ENCODE measurements at regions not wholly inside any gene's neighbourhood (a gene's known extent, or its start where the extent isn't known, plus 50 kb on each side); places are given as distances from the start of the nearest gene placed in this dataset.

DNA sequence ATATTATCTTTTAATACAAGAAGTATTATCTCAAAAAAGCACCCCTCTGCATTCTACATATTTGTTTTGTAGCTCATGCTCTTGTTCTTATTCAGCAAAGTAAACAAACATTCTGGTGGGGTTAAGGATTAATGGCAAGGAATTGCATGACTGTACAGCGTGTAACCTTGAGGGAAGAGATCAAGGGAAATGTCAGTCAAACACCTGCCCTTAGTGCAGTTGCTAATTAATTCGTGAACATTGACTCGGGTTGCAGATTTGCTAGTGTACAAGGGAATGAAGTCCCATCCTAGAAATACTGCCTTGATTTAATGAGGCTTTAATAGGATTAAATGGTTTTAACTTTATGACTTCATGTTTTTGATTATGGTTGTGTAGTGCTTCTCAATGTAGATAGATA, 1758.1 kb downstream of the MAT2B start:
- no peak for DNase-seq

GRCh38 chr5:165266939-165267338, 1761.5 kb downstream of the MAT2B start:
- no peak for DNase-seq

- no peak for DNase-seq
Measured at GRCh38 chr5:165272436-165272835, 1767.0 kb downstream of the MAT2B start.

DNA sequence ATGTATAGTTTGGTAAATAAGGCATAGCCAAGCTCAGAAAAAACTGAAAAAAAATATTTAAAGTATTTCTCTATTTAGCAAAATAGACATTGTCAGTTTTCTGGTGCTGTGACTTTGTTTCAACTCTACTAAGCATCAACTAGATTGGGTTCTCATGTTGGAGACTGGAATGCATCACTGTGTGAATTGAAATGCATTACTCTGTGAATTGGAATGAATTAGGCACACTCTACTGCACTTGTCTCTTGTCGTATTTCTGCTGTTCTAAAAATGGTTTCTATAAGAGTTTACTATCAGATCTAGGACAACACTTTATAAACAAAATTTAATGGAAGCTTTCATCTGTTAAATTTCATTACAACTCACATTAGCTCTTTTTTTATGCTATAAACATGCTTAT, 1772.2 kb downstream of the MAT2B start:
- no peak for DNase-seq

DNA sequence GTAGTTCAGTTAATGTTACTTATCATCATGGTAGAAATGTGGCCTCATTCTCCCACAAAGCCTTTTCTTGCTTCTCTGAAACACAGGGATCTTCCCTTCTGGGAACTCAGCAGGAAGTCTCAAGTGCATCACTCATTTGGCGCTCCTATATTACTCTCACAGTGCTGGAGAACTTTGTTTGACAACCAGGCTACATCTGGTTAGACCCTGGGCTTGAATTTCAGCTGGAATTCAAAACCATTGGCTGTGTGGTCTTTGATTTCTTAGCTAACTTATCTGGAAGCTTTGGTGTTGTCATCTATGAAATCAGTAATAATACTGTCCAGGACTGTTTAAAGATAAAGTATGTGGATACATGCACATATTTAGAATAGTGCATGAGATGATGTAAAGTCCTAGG, 1777.1 kb downstream of the MAT2B start:
- DNase-seq = no peak

DNA sequence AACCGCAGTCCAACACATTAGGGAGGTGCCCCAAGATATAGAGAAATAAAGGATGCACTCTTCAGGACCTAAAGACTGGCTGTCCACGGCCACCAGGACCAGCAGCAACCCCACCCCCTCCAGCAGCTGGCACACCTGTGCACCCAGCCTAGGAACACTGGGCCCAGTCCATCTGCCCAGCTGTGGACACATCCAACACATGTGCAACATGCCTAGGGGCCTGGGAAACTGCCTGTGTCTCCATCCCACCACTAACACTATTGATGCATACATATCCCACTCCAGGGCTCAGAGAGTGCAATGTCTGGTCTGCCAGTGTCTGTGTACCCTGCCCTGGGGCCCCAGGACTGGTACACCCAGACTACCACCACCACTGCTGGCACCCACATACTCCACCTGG, 1781.3 kb downstream of the MAT2B start:
- no peak for DNase-seq

DNA sequence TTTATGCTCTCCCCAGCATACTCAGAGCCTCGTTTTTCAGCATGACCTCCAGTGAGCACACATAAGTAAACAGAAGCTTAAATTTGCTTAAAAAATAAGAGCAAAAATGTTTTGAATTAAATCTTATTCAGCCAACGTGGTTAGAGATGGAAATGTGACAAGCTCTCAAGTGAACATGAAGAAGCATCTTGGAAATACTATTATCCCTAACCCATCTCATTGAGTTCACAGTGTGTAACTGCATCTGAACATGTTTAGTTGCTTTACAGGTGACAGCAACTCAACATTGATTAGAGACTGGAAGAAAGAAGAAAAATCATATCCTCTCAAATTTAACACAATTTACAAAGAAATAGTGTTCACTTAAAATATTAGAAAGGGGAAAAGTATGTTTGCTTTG, 1785.1 kb downstream of the MAT2B start:
- no peak for DNase-seq

GRCh38 chr5:165296401-165297130, 1791.1 kb downstream of the MAT2B start:
- DNase-seq = no peak

DNA sequence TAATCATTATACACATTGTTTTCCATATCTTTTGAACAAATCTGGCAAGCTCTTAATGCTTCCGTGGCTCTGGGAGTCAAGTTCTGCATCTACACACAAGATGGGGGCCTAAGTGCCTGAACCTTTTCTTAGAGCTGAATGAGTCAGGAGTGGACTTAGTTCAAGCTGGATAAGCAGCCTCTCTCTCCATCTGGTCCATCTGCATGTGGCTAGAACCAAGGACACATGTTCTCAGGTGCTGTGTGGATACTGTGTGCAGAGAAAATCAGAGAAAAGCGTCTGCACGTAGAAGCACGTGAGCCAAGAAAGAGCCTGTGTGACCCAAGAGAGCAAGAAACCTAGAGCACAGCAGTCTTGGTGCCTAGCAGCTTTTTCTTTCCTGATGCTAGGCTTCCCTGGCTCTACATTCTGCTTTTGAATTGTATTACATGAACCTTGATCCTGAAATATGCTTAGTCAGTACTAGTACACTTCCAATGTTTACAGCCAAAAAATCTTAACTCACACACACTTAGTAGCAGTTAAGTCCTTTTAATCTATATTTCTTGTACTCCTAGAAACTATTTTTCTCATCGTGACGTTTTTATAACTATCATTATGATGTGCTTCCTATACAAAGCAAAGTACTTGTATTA, 1798.9 kb downstream of the MAT2B start:
- no peak for DNase-seq

DNA sequence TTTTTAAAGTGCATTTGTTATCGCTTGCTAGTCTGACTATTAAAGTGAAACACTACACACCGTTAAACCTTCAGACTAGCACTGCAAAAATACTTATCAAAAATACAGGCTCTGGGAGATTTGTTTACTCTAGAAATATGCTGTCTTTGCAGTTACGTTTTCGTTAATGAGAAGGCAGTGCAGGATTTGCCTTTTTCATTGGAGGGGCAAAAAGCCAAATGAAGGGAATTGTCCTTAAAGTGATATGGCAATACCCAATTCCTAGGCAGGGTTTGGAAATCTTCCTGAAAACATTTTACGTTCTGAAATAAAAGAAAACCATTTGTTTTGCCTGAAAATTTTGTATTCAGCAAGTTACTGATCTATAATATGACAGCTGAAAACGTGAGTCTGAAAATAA, 1800.2 kb downstream of the MAT2B start:
- no peak for DNase-seq

- no peak for DNase-seq
Measured at GRCh38 chr5:165309446-165309845, 1804.0 kb downstream of the MAT2B start.

- no peak for DNase-seq
Measured at GRCh38 chr5:165310031-165310430, 1804.6 kb downstream of the MAT2B start.

- no peak for DNase-seq
Measured at GRCh38 chr5:165321912-165322311, 1816.5 kb downstream of the MAT2B start.

DNA sequence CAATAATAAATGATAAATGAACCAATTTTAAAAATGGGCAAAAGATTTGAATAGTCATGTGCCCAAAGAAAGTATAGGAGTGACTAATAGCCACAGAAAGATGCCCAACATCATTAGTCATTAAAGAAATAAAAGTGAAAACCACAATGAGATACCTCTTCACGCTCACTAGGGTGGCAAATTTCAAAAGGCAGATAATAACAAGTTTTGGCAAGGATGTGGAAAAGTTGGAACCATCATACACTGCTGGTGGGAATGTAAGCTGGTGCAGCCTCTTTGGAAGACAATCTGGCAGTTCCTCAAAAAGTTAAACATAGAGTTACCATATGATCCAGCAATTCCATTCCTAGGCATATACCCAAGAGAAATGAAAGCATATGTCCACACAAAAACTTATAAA, 1819.8 kb downstream of the MAT2B start:
- no peak for DNase-seq

DNA sequence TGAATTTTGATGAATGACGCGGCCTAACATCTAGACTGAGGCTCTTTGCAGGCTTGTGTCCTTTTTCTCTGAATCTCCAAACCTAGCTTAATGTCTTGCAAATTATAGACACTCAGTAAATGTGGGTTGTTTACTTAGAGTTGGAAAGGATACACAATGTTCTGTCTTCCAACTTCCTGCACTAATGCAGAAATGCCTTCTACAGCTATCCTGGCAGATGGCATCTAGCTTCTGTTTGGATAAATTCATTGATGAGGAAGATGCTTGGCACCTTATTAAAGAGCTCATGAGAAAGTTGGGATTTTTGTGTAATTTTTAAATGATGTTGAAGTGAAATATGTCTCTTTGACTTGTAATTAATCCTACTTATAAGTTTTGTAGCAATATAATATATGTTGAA, 1822.2 kb downstream of the MAT2B start:
- no peak for DNase-seq

DNA sequence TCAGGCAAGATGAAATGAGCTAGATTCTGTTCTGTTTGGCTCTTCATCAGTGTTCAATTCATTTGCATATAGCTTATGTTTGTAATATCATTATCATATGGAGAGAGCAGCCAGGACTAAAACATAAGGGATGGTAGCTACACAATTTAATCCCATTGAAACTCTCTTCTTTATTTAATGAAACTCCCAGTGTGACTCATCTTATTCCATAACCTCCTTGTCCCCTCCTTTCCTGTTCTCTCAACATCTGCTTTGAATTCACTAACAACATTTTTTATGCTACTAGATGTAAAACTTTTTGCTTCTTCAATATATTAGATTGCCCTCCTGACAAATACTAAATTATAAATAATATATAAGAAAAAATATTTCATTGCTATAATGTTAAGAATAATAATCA, 1823.4 kb downstream of the MAT2B start:
- no peak for DNase-seq

DNA sequence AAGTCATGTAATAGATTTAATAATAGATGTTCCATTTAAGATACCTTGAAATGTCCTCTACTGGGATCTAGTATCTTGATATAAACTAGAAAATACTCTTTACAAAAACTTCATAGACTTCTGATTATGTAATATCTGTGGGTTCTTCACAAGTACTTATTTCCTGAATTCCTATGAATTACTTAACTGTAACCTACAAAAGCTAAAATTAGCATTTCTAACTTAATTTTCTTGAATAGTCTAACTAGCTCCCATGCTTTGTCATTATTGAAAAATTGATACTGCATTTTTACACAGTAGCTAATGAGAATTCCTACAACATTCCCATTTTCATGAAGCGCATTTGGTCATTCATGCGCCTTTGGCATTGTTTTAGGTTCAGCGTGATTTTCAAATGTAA, 1828.2 kb downstream of the MAT2B start:
- no peak for DNase-seq

DNA sequence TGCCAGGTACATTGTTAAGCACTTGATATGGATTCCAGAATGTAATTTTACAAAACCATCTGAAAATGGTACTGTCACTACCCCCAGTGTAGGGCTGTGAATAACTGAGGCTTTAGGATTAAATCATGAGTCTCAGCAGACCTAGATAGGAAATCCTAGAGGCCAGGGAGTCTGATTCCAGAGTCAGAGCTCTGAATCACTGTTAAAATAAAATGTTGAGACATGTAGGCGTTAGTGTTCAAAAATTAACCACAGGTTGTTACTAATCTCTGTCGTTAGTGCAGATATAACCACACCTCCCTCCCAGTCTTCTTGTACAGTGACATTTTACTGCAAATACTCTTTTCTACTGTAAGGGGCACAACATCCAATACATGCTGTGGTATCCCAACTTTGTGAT, 1828.8 kb downstream of the MAT2B start:
- DNase-seq = no peak

DNA sequence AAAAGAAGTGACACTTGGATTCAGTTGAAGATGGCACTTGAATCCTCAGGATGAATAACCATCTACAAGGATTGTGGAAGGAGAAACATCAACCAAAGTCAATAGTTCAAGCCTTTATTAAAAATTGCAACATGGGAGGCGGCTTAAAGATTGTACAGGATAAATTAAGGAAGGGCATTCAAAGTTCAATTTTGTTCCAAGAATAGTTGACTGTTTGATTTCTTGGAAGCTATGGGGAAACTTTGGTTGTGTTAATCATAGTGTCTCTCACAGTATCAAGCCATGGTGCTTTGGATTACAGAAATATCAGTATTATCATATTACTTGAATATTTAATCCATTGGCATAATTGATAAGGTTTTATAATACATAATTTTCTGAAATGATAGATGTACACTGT, 1844.3 kb downstream of the MAT2B start:
- DNase-seq = no peak

GRCh38 chr5:165351342-165351741, 1845.9 kb downstream of the MAT2B start:
- DNase-seq = no peak

DNA sequence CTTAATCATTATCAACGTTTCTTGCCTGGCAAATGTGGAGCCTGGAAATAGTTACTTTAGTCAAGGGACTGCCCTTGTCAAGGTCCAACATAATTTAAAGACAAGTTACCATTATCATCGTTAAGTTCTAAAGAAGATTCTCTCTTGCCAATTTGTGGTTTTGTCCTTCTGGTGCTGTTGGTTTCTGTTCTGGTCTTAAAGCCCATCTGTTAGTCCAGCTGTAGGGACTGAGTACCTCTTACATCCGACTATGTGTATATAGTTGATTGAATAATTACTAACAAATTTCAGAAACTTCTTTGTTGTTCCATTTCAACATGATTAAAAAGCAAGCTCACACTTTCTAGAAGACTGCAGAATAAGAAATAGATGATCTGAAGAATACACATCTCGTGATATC, 1854.9 kb downstream of the MAT2B start:
- DNase-seq = no peak

DNA sequence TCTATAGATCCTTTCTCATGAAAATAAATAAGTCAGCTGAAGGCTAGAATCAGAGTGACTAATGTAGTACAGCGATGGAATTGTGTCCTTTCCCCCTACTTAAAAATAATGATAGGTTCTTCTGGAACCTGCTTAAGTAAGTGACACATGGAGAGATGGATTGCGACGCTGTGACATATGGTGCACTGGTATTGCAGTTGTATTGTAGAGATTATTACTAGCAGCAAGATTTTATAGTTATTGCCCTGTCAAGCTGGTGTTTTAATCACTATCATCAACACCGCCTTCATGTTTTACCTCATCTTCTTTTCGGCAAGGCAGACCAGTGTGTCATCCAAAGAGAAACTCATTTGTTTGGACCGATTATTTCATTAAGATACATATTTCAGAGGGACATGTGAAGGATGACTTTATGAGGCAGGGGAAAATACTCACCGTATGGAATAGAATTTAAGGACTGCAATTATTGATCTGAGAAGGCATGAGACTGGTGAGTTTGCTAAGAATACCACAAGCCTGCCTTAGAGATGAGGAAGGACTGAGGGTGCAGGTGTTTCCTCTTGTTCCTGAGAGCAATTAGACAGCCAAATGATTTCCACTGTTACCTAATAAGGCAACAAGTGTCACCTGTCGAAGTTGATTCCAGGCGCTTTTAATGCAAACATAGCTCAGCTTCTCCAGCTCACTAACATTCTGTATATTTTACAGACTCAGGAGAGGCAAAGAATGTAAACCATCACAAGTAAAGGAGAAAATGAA, 1855.5 kb downstream of the MAT2B start:
- DNase-seq = peak; percentile 15

DNA sequence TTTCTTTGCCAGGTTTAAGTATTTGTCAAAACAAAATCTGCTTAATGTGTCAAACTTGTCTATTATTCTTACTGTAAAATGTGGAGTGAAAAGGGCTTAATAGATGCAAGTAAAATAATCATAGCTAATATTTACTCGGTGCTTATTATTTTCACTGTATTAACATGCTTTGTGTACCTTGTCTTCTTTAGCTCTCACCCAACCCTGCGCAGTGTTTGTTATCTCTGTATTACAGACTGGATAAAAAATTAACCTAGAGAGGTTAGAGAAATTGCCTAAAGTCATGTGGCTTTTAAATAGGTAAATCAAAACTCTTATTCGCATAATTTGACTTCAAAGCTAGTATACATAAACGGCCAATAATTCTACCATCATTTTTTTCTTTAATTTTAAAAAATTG, 1864.8 kb downstream of the MAT2B start:
- no peak for DNase-seq

DNA sequence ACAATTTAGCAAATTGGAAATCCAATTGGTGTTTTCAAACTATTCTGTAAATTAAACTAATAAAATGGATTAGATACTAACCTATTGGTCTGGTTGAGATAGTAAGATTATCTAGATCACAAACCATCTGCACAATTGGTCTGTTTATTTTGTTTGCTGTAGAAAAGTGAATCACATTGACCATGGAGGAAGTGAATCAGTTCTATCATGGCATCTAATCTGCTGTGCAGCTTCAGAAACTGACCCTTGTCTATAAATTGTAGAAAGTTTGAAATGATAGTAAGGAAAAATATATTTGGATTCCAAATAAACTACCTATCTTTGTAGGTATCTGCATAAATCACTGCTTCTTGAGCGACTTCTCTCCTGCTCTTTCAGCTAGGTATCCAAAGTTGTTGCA, 1865.4 kb downstream of the MAT2B start:
- no peak for DNase-seq
